ENCODE measurements at regions not wholly inside any gene's neighbourhood (a gene's known extent, or its start where the extent isn't known, plus 50 kb on each side); places are given as distances from the start of the nearest gene placed in this dataset.

GRCh38 chr2:52629944-52630343 is 1137.7 kb upstream of the CHAC2 start:
- H4K20me1 ChIP-seq (ENCODE audit: control insufficient read depth, extremely low read depth, insufficient read depth, low read length), result no peaks in the 10 kb centered on the region
- no peak for FAIRE-seq

GRCh38 chr2:52629531-52629930 is 1138.1 kb upstream of the CHAC2 start:
- Histone ChIP-seq H4K20me1 (ENCODE audit: control insufficient read depth, extremely low read depth, insufficient read depth, low read length) (no peaks in the 10 kb centered on the region), H3K4me2 (ENCODE audit: control insufficient read depth, extremely low read depth, insufficient read depth, low read depth, low read length) (no peak overlapping the region), H3K9me1 (ENCODE audit: control insufficient read depth, extremely low read depth, insufficient read depth, low read length) (no peaks in the 10 kb centered on the region), H2AFZ (ENCODE audit: control insufficient read depth, low read length) (no peak overlapping the region), H3K9ac (ENCODE audit: control insufficient read depth, extremely low read depth, insufficient read depth, low read length) (no peak overlapping the region), H3K36me3 (ENCODE audit: control insufficient read depth in 2 of 2, extremely low read depth in 1 of 2, insufficient read depth in 2 of 2, low read length in 2 of 2) (no peaks in the 10 kb centered on the region), H3K4me3 (ENCODE audit: control insufficient read depth in 2 of 3, extremely low read depth in 1 of 3, insufficient read depth in 2 of 3, low read depth in 1 of 3, low read length in 3 of 3) (no peak overlapping the region), H3K4me1 (ENCODE audit: control insufficient read depth, extremely low read depth, insufficient read depth, low read length) (no peaks in the 10 kb centered on the region), H3K27ac (ENCODE audit: control insufficient read depth, insufficient read depth, low read length) (no peak overlapping the region), H3K9me3 (ENCODE audit: control insufficient read depth, low read depth, low read length) (no peaks in the 10 kb centered on the region), H3K27me3 (ENCODE audit: control insufficient read depth, extremely low read depth, insufficient read depth, low read length) (no peaks in the 10 kb centered on the region), H3K79me2 (ENCODE audit: control insufficient read depth, insufficient read depth, low read length) (no peaks in the 10 kb centered on the region)
- DNase-seq (ENCODE audit: low read depth, low spot score) (no peak), FAIRE-seq (no peak)
- dilution Hi-C loops (cut with MboI; ENCODE audit: extremely low pct_ligation_motif_present, low sequenced_read_pairs), result no loop called here
- TF ChIP-seq EZH2 (IDR thresholded peaks at IDR 0.05; ENCODE audit: low read length), result no peak

More at GRCh38 chr2:52629944-52630343, 1137.7 kb upstream of the CHAC2 start:
- TF ChIP-seq CTCF (optimal IDR thresholded peaks at IDR 0.05 in 1 of 3, IDR thresholded peaks at IDR 0.05 in 1 of 3, conservative IDR thresholded peaks at IDR 0.05 in 1 of 3; ENCODE audit: extremely low read depth in 1 of 3, insufficient read depth in 2 of 3, low read length in 3 of 3), result no peak
- no peak for TF ChIP-seq EZH2 (IDR thresholded peaks at IDR 0.05; ENCODE audit: low read length)
- DNase-seq (ENCODE audit: low read depth, low spot score), result no peak
- Histone ChIP-seq H3K36me3 (ENCODE audit: control insufficient read depth in 2 of 2, extremely low read depth in 1 of 2, insufficient read depth in 2 of 2, low read length in 2 of 2) (no peaks in the 10 kb centered on the region), H3K9ac (ENCODE audit: control insufficient read depth, extremely low read depth, insufficient read depth, low read length) (no peak overlapping the region), H3K4me1 (ENCODE audit: control insufficient read depth, extremely low read depth, insufficient read depth, low read length) (no peaks in the 10 kb centered on the region), H3K79me2 (ENCODE audit: control insufficient read depth, insufficient read depth, low read length) (no peaks in the 10 kb centered on the region), H2AFZ (ENCODE audit: control insufficient read depth, low read length) (no peak overlapping the region), H3K27ac (ENCODE audit: control insufficient read depth, insufficient read depth, low read length) (no peak overlapping the region), H3K9me1 (ENCODE audit: control insufficient read depth, extremely low read depth, insufficient read depth, low read length) (no peaks in the 10 kb centered on the region), H3K4me3 (ENCODE audit: control insufficient read depth in 2 of 3, extremely low read depth in 1 of 3, insufficient read depth in 2 of 3, low read depth in 1 of 3, low read length in 3 of 3) (no peak overlapping the region), H3K27me3 (ENCODE audit: control insufficient read depth, extremely low read depth, insufficient read depth, low read length) (no peaks in the 10 kb centered on the region), H3K4me2 (ENCODE audit: control insufficient read depth, extremely low read depth, insufficient read depth, low read depth, low read length) (no peak overlapping the region), H3K9me3 (ENCODE audit: control insufficient read depth, low read depth, low read length) (no peaks in the 10 kb centered on the region)
- dilution Hi-C loops (cut with MboI; ENCODE audit: extremely low pct_ligation_motif_present, low sequenced_read_pairs), result no loop called here

GRCh38 chr2:52622266-52622665 is 1145.3 kb upstream of the CHAC2 start:
- Histone ChIP-seq H3K9ac (ENCODE audit: control insufficient read depth, extremely low read depth, insufficient read depth, low read length) (no peak overlapping the region), H2AFZ (ENCODE audit: control insufficient read depth, low read length) (no peak overlapping the region), H3K79me2 (ENCODE audit: control insufficient read depth, insufficient read depth, low read length) (no peaks in the 10 kb centered on the region), H3K9me1 (ENCODE audit: control insufficient read depth, extremely low read depth, insufficient read depth, low read length) (no peaks in the 10 kb centered on the region), H4K20me1 (ENCODE audit: control insufficient read depth, extremely low read depth, insufficient read depth, low read length) (no peaks in the 10 kb centered on the region), H3K36me3 (ENCODE audit: control insufficient read depth in 2 of 2, extremely low read depth in 1 of 2, insufficient read depth in 2 of 2, low read length in 2 of 2) (no peaks in the 10 kb centered on the region), H3K9me3 (ENCODE audit: control insufficient read depth, low read depth, low read length) (no peaks in the 10 kb centered on the region), H3K4me2 (ENCODE audit: control insufficient read depth, extremely low read depth, insufficient read depth, low read depth, low read length) (no peak overlapping the region), H3K4me1 (ENCODE audit: control insufficient read depth, extremely low read depth, insufficient read depth, low read length) (no peaks in the 10 kb centered on the region), H3K27ac (ENCODE audit: control insufficient read depth, insufficient read depth, low read length) (no peak overlapping the region), H3K4me3 (ENCODE audit: control insufficient read depth in 2 of 3, extremely low read depth in 1 of 3, insufficient read depth in 2 of 3, low read depth in 1 of 3, low read length in 3 of 3) (no peak overlapping the region), H3K27me3 (ENCODE audit: control insufficient read depth, extremely low read depth, insufficient read depth, low read length) (no peaks in the 10 kb centered on the region)
- dilution Hi-C loops (cut with MboI; ENCODE audit: extremely low pct_ligation_motif_present, low sequenced_read_pairs), result no loop called here
- TF ChIP-seq CTCF (optimal IDR thresholded peaks at IDR 0.05 in 1 of 3, IDR thresholded peaks at IDR 0.05 in 1 of 3, conservative IDR thresholded peaks at IDR 0.05 in 1 of 3; ENCODE audit: extremely low read depth in 1 of 3, insufficient read depth in 2 of 3, low read length in 3 of 3), result no peak
- no peak for TF ChIP-seq EZH2 (IDR thresholded peaks at IDR 0.05; ENCODE audit: low read length)
- no peak for FAIRE-seq
- DNase-seq (ENCODE audit: low read depth, low spot score), result no peak
